ENCODE measurements at regions not wholly inside any gene's neighbourhood (a gene's known extent, or its start where the extent isn't known, plus 50 kb on each side); places are given as distances from the start of the nearest gene placed in this dataset.

- TF ChIP-seq CTCF (IDR thresholded peaks at IDR 0.05) = no peak
- TF ChIP-seq ZFX (IDR thresholded peaks at IDR 0.05; ENCODE audit: borderline replicate concordance) = no peak
These were observed 378.6 kb downstream of the CBLN4 start for GRCh38 chr20:55626716-55627115.
